ENCODE measurements at regions not wholly inside any gene's neighbourhood (a gene's known extent, or its start where the extent isn't known, plus 50 kb on each side); places are given as distances from the start of the nearest gene placed in this dataset.

DNA sequence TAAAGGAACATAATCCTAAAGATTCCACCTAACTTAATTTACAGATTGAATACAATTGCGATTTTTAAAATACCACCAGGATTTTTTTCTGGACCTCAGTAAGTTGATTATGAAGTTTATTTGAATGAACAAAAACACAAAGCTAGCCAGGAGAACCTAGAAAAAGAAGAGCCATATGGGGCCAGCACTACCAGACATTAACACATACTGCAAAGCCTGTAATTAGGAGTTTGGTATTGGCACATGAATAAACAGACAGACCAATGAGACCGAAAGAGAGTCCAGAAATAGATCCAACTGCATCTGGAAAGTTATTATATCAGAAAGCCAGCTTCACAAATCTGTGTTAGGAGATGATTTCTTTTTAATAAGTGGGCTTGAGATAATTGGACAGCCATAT lies 105.5 kb upstream of the CHST15 start:
- no peak for TF ChIP-seq POLR2A (IDR thresholded peaks at IDR 0.05)
- TF ChIP-seq, protein P1, sequence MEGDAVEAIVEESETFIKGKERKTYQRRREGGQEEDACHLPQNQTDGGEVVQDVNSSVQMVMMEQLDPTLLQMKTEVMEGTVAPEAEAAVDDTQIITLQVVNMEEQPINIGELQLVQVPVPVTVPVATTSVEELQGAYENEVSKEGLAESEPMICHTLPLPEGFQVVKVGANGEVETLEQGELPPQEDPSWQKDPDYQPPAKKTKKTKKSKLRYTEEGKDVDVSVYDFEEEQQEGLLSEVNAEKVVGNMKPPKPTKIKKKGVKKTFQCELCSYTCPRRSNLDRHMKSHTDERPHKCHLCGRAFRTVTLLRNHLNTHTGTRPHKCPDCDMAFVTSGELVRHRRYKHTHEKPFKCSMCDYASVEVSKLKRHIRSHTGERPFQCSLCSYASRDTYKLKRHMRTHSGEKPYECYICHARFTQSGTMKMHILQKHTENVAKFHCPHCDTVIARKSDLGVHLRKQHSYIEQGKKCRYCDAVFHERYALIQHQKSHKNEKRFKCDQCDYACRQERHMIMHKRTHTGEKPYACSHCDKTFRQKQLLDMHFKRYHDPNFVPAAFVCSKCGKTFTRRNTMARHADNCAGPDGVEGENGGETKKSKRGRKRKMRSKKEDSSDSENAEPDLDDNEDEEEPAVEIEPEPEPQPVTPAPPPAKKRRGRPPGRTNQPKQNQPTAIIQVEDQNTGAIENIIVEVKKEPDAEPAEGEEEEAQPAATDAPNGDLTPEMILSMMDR (IDR thresholded peaks at IDR 0.05): no peak
